Heart right ventricle (tissue), 16 donors: ENCODE measurements at regions not wholly inside any gene's neighbourhood (a gene's known extent, or its start where the extent isn't known, plus 50 kb on each side); places are given as distances from the start of the nearest gene placed in this dataset.

Source experiments
- ATAC-seq, 8 donors: fragments of 200-7000 bp; cut with Tn5 transposase; one replicate each; pipeline ENCODE4 v1.9.1; 2020; ENCODE audit warnings: mild to moderate bottlenecking in 8 of 8, moderate library complexity in 8 of 8, moderate number of reproducible peaks in 1 of 8
- DNase-seq, 2 donors: peaks; one replicate each; pipeline ENCODE4 v3.0.0-alpha.2; 2020
- H3K27ac ChIP-seq, 10 donors: fragments of 200-600 bp; sonication (generic) in 2 of 10; one replicate each; pipeline versions ENCODE4 v1.5.0 to v1.8.0; 2020 to 2022; ENCODE audit warnings: mild to moderate bottlenecking in 3 of 10
- H3K27me3 ChIP-seq, 7 donors: fragments of 200-600 bp; one replicate each; pipeline ENCODE4 v1.8.0; 2021 to 2022; ENCODE audit warnings: mild to moderate bottlenecking in 2 of 7
- H3K36me3 ChIP-seq, 9 donors: fragments of 200-600 bp; sonication (generic) in 1 of 9; one replicate each; pipeline versions ENCODE4 v1.5.0 to v1.8.0; 2020 to 2022; ENCODE audit warnings: mild to moderate bottlenecking in 2 of 9
- H3K4me1 ChIP-seq, 9 donors: fragments of 200-600 bp; sonication (generic) in 1 of 9; one replicate each; pipeline versions ENCODE4 v1.5.0 to v1.8.0; 2020 to 2022; ENCODE audit warnings: mild to moderate bottlenecking in 4 of 9
- H3K4me3 ChIP-seq, 10 donors: fragments of 200-600 bp; sonication (generic) in 2 of 10; one replicate each; pipeline versions ENCODE4 v1.5.0 to v1.8.0; 2020 to 2022; ENCODE audit warnings: mild to moderate bottlenecking in 7 of 10, moderate library complexity in 2 of 10
- H3K9me3 ChIP-seq, 11 donors: fragments of 200-600 bp in 10 of 11; sonication (generic) in 2 of 11; one replicate each; pipeline versions ENCODE4 v1.5.0 to v1.8.0; 2013 to 2022; ENCODE audit warnings: mild to moderate bottlenecking in 2 of 11, control low read depth in 1 of 11, moderate library complexity in 1 of 11
- CTCF ChIP-seq, 9 donors: fragments of 200-600 bp; sonication (generic) in 2 of 9; IDR thresholded peaks; one replicate each; pipeline versions ENCODE4 v1.5.0 to v1.8.0; 2021 to 2022; ENCODE audit warnings: antibody characterized with exemption in 9 of 9, mild to moderate bottlenecking in 5 of 9, moderate library complexity in 1 of 9
- WGBS, 2 donors: extraction: QIAGEN DNeasy Blood & Tissue Kit; methylation state at CpG; one replicate each; pipeline ENCODE4 v1.1.7; 2013; ENCODE audit warnings: inconsistent platforms in 1 of 2; 5-methylcytosine and 5-hydroxymethylcytosine counted together
- intact Hi-C, 10 donors: fragments of 100-400 bp; cut with DNase I; formaldehyde crosslinking; loops; one replicate each; pipeline versions ENCODE4 v1.11.1 to v1.14.2; 2022
- donor health status: Arrhythmogenic right ventricular cardiomyopathy.
- donor health status: ischemic (EF 13 %, LVEDD 7.1; RV severe dilation, severe dysfunction).
- donor health status: healthy with polysubstance abuse.
- donor health status: DM: no; HTN: yes; CAD: no.
- donor health status: DM: no; HTN: no; CAD: no.
- donor health status: ischemic (EF 25% LVEDD 6.9; RV normal size, moderate dysfunction).
- donor health status: ischemic (EF 25% LVEDD 5.7; RV mildly dilated, moderate dysfunction).
- donor health status: healthy.
- donor health status: DM: yes; HTN: yes; CAD: no.
- donor health status: Ischemic cardiomyopathy.
- donor health status: ischemic (EF 35%, LVEDD 5.7; RV mildly dilated, moderate dysfunction).
- donor health status: nonischemic (EF 11% LVEDD 7.7; RV severe dilation, severe dysfunction).
- donor health status: DM: yes; HTN: yes; CAD: no.
- donor health status: PGD.
- donor health status: ischemic (EF 29% LVEDD 5.4; RV normal size, mild dysfunction).
- donor health status: nonischemic (EF 23%, LVEDD 6.1; RV moderate dilation, normal function).

- H3K27ac ChIP-seq, result no peak overlapping the region
- H3K9me3 ChIP-seq, result peaks cover 0 to 28% (median 2%) of the 10 kb centered on the region in 11 donors
- intact Hi-C loops, result no loop called here
- no peak overlapping the region for H3K4me3 ChIP-seq
- ATAC-seq (no peak), DNase-seq (no peak)
- no peak for TF ChIP-seq CTCF (IDR thresholded peaks at IDR 0.05)
- H3K36me3 ChIP-seq, result no peaks in the 10 kb centered on the region
- no peaks in the 10 kb centered on the region for H3K4me1 ChIP-seq
- no peaks in the 10 kb centered on the region for H3K27me3 ChIP-seq
- 57 to 60% methylated on average over 2 of the region's 2 CpGs for WGBS, 2 donors
These were observed 372.0 kb downstream of the RFC3 start for GRCh38 chr13:34189946-34190345.

- 81 to 95% methylated on average over 1 of the region's 1 CpG for WGBS, 2 donors
- ATAC-seq, result peak in 7 of 8 donors; percentile 58 to 98 (median 78)
- Histone ChIP-seq H3K27ac (peak overlapping the region in 8 of 10 donors; percentile 34 to 82 (median 68)), H3K36me3 (no peaks in the 10 kb centered on the region), H3K9me3 (peaks cover 0 to 20% (median 0%) of the 10 kb centered on the region in 11 donors), H3K27me3 (no peaks in the 10 kb centered on the region), H3K4me3 (no peak overlapping the region), H3K4me1 (peaks cover 0 to 7% (median 0%) of the 10 kb centered on the region in 9 donors)
- intact Hi-C loops, result no loop called here
- no peak for TF ChIP-seq CTCF (IDR thresholded peaks at IDR 0.05)
- DNase-seq, result peak in 1 of 2 donors; percentile 15
These were observed 383.3 kb downstream of the RFC3 start for GRCh38 chr13:34201050-34201913.

DNA sequence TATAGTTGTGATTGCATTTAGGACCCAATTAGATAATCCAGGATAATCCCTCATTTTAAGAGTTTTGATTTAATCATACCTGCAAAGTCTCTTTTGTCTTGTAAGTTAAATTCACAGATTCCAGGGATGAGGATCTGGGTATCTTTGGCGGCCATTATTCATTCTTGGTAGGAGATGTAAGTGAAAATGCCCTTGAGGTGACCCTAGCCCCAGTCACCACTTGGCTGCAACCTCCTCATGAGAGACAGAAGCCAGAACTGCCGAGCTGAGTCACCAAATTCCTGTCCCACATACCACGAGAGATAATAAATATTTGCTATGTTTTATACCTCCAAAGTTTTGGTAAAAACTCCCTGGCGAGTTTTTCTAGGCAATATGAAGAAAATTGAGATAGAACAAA is 389.4 kb downstream of the RFC3 start:
- H3K4me3 ChIP-seq, result no peak overlapping the region
- peak in 5 of 8 donors; percentile 73 to 92 (median 82) for ATAC-seq
- 28 to 36% methylated on average over 4 of the region's 4 CpGs for WGBS, 2 donors
- TF ChIP-seq CTCF (IDR thresholded peaks at IDR 0.05), result no peak
- no peaks in the 10 kb centered on the region for H3K27me3 ChIP-seq
- intact Hi-C loops, result no loop called here
- DNase-seq, result peak; percentile 21 to 30
- H3K9me3 ChIP-seq, result peaks cover 0 to 6% (median 0%) of the 10 kb centered on the region in 11 donors
- peak overlapping the region in 4 of 10 donors; percentile 45 to 57 (median 50) for H3K27ac ChIP-seq
- H3K4me1 ChIP-seq, result peaks cover 0 to 12% (median 0%) of the 10 kb centered on the region in 9 donors
- H3K36me3 ChIP-seq, result no peaks in the 10 kb centered on the region

GRCh38 chr13:34207872-34208271 is 389.9 kb downstream of the RFC3 start:
- TF ChIP-seq CTCF (IDR thresholded peaks at IDR 0.05), result no peak
- H3K4me1 ChIP-seq, result peaks cover 0 to 10% (median 0%) of the 10 kb centered on the region in 9 donors
- H3K27ac ChIP-seq, result peak overlapping the region in 3 of 10 donors; percentile 23 to 47 (median 45)
- no peak overlapping the region for H3K4me3 ChIP-seq
- intact Hi-C loops, result no loop called here
- no peak for DNase-seq
- H3K36me3 ChIP-seq, result no peaks in the 10 kb centered on the region
- H3K9me3 ChIP-seq, result peaks cover 0 to 6% (median 0%) of the 10 kb centered on the region in 11 donors
- H3K27me3 ChIP-seq, result no peaks in the 10 kb centered on the region
- WGBS, 2 donors, result 80 to 81% methylated on average over 4 of the region's 4 CpGs
- ATAC-seq, result no peak
